ENCODE measurements at regions not wholly inside any gene's neighbourhood (a gene's known extent, or its start where the extent isn't known, plus 50 kb on each side); places are given as distances from the start of the nearest gene placed in this dataset.

DNA sequence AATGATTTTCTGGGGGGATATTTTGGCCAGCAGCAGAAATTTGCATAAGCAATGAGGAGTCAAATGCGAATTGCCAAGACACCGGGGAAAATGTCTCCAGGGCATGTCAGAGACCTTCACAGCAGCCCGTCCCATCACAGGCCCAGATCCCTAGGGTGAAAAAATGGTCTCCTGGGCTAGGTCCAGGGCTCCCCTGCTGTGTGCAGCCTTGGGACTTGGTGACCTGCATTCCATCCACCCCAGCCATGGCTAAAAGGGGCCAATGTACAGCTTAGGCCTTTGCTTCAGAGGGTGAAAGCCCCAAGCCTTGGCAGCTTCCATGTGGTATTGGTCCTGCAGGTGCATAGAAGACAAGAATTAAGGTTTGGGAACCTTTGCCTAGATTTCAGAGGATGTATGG is 534.5 kb upstream of the MEF2C start:
- H3K27ac ChIP-seq = no peak overlapping the region
- H3K9me3 ChIP-seq = no peaks in the 10 kb centered on the region
- intact Hi-C loops (cut with DNase I) = no loop called here
- H3K4me3 ChIP-seq = no peak overlapping the region
- no peaks in the 10 kb centered on the region for H3K4me1 ChIP-seq
- TF ChIP-seq, protein P1, sequence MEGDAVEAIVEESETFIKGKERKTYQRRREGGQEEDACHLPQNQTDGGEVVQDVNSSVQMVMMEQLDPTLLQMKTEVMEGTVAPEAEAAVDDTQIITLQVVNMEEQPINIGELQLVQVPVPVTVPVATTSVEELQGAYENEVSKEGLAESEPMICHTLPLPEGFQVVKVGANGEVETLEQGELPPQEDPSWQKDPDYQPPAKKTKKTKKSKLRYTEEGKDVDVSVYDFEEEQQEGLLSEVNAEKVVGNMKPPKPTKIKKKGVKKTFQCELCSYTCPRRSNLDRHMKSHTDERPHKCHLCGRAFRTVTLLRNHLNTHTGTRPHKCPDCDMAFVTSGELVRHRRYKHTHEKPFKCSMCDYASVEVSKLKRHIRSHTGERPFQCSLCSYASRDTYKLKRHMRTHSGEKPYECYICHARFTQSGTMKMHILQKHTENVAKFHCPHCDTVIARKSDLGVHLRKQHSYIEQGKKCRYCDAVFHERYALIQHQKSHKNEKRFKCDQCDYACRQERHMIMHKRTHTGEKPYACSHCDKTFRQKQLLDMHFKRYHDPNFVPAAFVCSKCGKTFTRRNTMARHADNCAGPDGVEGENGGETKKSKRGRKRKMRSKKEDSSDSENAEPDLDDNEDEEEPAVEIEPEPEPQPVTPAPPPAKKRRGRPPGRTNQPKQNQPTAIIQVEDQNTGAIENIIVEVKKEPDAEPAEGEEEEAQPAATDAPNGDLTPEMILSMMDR (IDR thresholded peaks at IDR 0.05) = no peak
- DNase-seq (no peak), ATAC-seq (no peak)
- no peaks in the 10 kb centered on the region for H3K27me3 ChIP-seq
- no peaks in the 10 kb centered on the region for H3K36me3 ChIP-seq

DNA sequence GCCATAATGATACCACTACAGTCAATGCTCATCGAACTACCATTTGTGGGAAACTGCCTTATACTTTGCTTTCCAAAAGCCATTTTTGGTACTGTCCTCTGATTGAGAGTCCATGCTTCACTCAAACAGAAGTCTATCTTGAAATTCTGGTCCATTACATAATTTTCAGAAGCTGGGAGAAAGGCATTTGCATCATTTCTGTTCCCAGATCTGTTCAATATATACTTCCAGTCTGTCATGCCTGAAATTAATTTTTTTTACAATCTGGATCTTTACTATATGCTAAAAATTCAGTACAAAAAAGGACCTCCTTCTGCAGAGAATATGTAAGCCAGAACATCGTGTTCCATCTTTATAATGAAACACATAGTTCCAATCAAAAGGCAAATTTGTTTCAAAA is 528.9 kb upstream of the MEF2C start:
- intact Hi-C loops (cut with DNase I) = no loop called here
- no peak for ATAC-seq
- TF ChIP-seq, protein P1 (IDR thresholded peaks at IDR 0.05) = no peak

DNA sequence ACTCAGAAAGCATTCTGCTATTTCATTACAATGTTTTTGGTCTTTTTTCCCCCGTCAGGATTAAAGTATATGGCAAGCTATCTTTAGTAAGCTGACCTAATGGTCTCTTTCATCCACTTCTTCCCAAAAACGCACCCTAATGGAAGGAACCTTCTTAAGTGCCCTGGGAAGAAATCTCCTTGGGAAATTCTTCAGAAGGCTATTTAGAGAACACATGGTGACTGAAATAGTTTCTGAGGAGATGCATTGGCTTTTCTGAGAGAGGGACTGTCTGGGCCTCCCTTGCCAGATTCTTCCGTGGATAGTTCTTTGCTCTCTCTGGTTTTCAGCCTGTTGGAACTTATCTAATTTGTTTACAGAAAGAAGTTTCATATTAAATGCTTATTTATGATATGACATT is 524.1 kb upstream of the MEF2C start:
- Histone ChIP-seq H3K36me3 (no peaks in the 10 kb centered on the region), H3K4me1 (no peaks in the 10 kb centered on the region), H3K27ac (no peak overlapping the region), H3K27me3 (no peaks in the 10 kb centered on the region), H3K4me3 (no peak overlapping the region), H3K9me3 (no peaks in the 10 kb centered on the region)
- TF ChIP-seq, protein P1 (IDR thresholded peaks at IDR 0.05) = no peak
- no peak for ATAC-seq
- intact Hi-C loops (cut with DNase I) = no loop called here
- DNase-seq = no peak

More for the DNA sequence above, 528.9 kb upstream of the MEF2C start:
- no peaks in the 10 kb centered on the region for H3K27me3 ChIP-seq
- no peaks in the 10 kb centered on the region for H3K4me1 ChIP-seq
- H3K4me3 ChIP-seq = no peak overlapping the region
- DNase-seq = no peak
- no peak overlapping the region for H3K27ac ChIP-seq
- H3K36me3 ChIP-seq = no peaks in the 10 kb centered on the region
- H3K9me3 ChIP-seq = no peaks in the 10 kb centered on the region

DNA sequence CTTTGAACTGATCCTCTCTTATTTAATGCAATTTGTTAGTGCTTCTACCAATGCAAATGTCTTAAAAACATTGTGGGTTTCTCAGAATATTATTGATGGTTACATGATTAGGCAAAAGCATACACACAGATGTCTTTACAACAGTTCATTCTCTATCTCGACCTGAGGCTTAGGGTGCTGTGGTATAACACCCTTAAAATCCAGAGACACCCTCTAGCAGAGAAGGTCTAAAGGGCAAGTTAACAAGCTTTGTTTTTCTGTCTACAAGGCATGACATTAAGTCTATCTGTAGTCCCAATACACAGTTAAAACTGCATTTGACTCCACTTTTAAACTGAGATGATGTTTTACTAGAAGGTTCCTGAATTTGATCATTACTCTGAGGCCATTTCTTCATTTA is 518.7 kb upstream of the MEF2C start:
- H3K27me3 ChIP-seq = no peaks in the 10 kb centered on the region
- H3K27ac ChIP-seq = no peak overlapping the region
- no peak overlapping the region for H3K4me3 ChIP-seq
- ATAC-seq (no peak), DNase-seq (no peak)
- no peaks in the 10 kb centered on the region for H3K4me1 ChIP-seq
- intact Hi-C loops (cut with DNase I) = no loop called here
- no peaks in the 10 kb centered on the region for H3K36me3 ChIP-seq
- TF ChIP-seq, protein P1 (IDR thresholded peaks at IDR 0.05) = no peak
- H3K9me3 ChIP-seq = no peaks in the 10 kb centered on the region

DNA sequence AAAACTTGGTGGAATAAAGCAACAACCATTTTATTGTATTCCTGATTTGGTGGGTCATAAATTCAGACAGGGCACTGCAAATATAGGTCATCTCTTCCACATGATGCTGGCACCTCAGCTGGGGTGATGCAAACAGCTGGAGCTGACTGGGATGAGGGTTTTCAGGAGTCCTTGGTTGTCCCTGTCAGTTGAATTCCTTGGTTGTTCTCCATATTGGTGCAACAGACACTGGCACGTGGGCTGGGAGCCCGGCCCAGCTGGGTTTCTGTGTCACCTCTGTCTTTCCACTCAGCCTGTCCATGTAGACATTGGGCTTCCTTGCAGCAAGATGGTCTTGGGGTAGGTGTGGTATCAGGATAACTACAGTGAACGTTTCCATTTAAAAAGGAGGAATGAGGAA is 518.0 kb upstream of the MEF2C start:
- no peak overlapping the region for H3K4me3 ChIP-seq
- no peaks in the 10 kb centered on the region for H3K4me1 ChIP-seq
- intact Hi-C loops (cut with DNase I) = no loop called here
- no peak for DNase-seq
- H3K27ac ChIP-seq = no peak overlapping the region
- TF ChIP-seq, protein P1 (IDR thresholded peaks at IDR 0.05) = no peak
- H3K27me3 ChIP-seq = no peaks in the 10 kb centered on the region
- ATAC-seq = no peak
- no peaks in the 10 kb centered on the region for H3K36me3 ChIP-seq
- no peaks in the 10 kb centered on the region for H3K9me3 ChIP-seq

DNA sequence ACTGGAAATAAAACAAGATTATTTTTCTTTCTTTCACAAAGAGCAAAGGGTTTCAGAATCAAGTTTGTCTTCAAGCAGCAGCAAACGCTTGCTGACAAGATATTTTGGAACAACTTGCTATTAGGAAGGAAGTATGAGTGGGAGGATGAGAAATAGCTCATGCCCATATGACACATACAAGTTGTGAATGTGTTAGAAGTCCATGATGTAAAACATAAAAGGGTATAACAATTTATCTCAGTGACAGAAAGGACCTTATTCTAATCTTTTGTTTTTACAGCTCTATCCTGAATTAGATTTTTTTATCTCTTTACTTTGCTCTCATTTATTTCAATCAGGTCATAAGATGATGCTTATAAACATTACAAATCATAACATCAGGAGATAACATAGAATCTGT is 516.6 kb upstream of the MEF2C start:
- ATAC-seq = peak; percentile 43
- Histone ChIP-seq H3K4me1 (no peaks in the 10 kb centered on the region), H3K36me3 (no peaks in the 10 kb centered on the region), H3K4me3 (no peak overlapping the region), H3K27ac (no peak overlapping the region), H3K27me3 (no peaks in the 10 kb centered on the region), H3K9me3 (no peaks in the 10 kb centered on the region)
- TF ChIP-seq, protein P1 (IDR thresholded peaks at IDR 0.05) = no peak
- intact Hi-C loops (cut with DNase I) = no loop called here
- DNase-seq = no peak
